Gastrocnemius medialis (tissue), 4 donors: ENCODE measurements at regions not wholly inside any gene's neighbourhood (a gene's known extent, or its start where the extent isn't known, plus 50 kb on each side); places are given as distances from the start of the nearest gene placed in this dataset.

Experiments
- CTCF ChIP-seq, 5 experiments: fragments of 450-650 bp in 3 of 5; fragments of 200-600 bp in 2 of 5; sonication (generic) in 2 of 5; IDR thresholded peaks in 4 of 5; conservative IDR thresholded peaks in 1 of 5; 1 replicate in 4 of 5; 2 replicates in 1 of 5; pipeline ENCODE4 v1.5.1; 2016 to 2019; ENCODE audit warnings: antibody characterized with exemption in 5 of 5, mild to moderate bottlenecking in 3 of 5, moderate library complexity in 3 of 5
- POLR2A ChIP-seq, 2 donors: fragments of 450-650 bp; IDR thresholded peaks; one replicate each; pipeline ENCODE4 v1.6.1; 2017; ENCODE audit warnings: antibody characterized with exemption in 2 of 2, mild to moderate bottlenecking in 2 of 2, moderate library complexity in 2 of 2

- TF ChIP-seq CTCF (IDR thresholded peaks at IDR 0.05 in 4 of 5, conservative IDR thresholded peaks at IDR 0.05 in 1 of 5), result no peak
- TF ChIP-seq POLR2A (IDR thresholded peaks at IDR 0.05), result no peak
Measured at GRCh38 chr20:60895363-60896079, 356.5 kb upstream of the CDH4 start.
